Neural cell (in vitro differentiated cells): ENCODE measurements at regions not wholly inside any gene's neighbourhood (a gene's known extent, or its start where the extent isn't known, plus 50 kb on each side); places are given as distances from the start of the nearest gene placed in this dataset.

Experiments
- H2AFZ ChIP-seq: fragments of 200-600, 300-800 bp; sonication (generic), shearing (Covaris generic); 2 replicates; pipeline ENCODE4 v1.6.0; 2014; ENCODE audit warnings: low read depth, mild to moderate bottlenecking, antibody characterized with exemption, low read length, moderate library complexity
- H3F3A ChIP-seq: fragments of 200-600 bp; shearing (Covaris generic); 2 replicates; pipeline ENCODE4 v1.6.1; 2016; ENCODE audit warnings: mild to moderate bottlenecking, moderate library complexity, mixed read lengths, antibody characterized with exemption, low read length; ENCODE audit not compliant: insufficient read depth, poor library complexity, severe bottlenecking
- H3K27ac ChIP-seq: fragments of 200-600, 300-800 bp; sonication (generic), shearing (Covaris generic); 2 replicates; pipeline ENCODE4 v1.5.1; 2014; ENCODE audit warnings: mild to moderate bottlenecking, low read length, moderate library complexity
- H3K27me3 ChIP-seq: fragments of 300-800, 200-600 bp; sonication (generic), shearing (Covaris generic); 2 replicates; pipeline ENCODE4 v1.6.0; 2014; ENCODE audit warnings: mild to moderate bottlenecking, low read depth, low read length, moderate library complexity; ENCODE audit not compliant: insufficient read depth
- H3K36me3 ChIP-seq: fragments of 300-800, 200-600 bp; sonication (generic), shearing (Covaris generic); 2 replicates; pipeline ENCODE4 v1.5.1; 2014; ENCODE audit warnings: mild to moderate bottlenecking, antibody characterized with exemption, low read length, moderate library complexity; ENCODE audit not compliant: insufficient read depth
- H3K4me2 ChIP-seq: fragments of 300-800, 200-600 bp; sonication (generic), shearing (Covaris generic); 2 replicates; pipeline ENCODE4 v1.6.0; 2014; ENCODE audit warnings: mild to moderate bottlenecking, low read length
- H3K4me3 ChIP-seq: fragments of 300-800, 200-600 bp; sonication (generic), shearing (Covaris generic); 2 replicates; pipeline ENCODE4 v1.5.1; 2014; ENCODE audit warnings: mild to moderate bottlenecking, low read length, moderate library complexity
- H3K79me2 ChIP-seq: fragments of 200-600 bp; shearing (Covaris generic); replicated peaks from 2 replicates; pipeline ENCODE4 v1.6.0; 2014; ENCODE audit warnings: mild to moderate bottlenecking, low read length, moderate library complexity; ENCODE audit not compliant: insufficient read depth
- H3K9ac ChIP-seq: fragments of 300-800, 200-600 bp; sonication (generic), shearing (Covaris generic); 2 replicates; pipeline ENCODE4 v1.6.1; 2016; ENCODE audit warnings: mild to moderate bottlenecking, low read length, mixed read lengths
- H3K9me2 ChIP-seq: fragments of 200-600 bp; shearing (Covaris generic); 2 replicates; pipeline ENCODE4 v1.6.1; 2016; ENCODE audit warnings: mild to moderate bottlenecking, low read length, mixed read lengths; ENCODE audit not compliant: insufficient read depth
- H3K9me3 ChIP-seq: fragments of 200-600, 300-800 bp; sonication (generic), shearing (Covaris generic); 2 replicates; pipeline ENCODE4 v1.6.1; 2016; ENCODE audit warnings: mild to moderate bottlenecking, mixed run types, low read length, moderate library complexity, mixed read lengths
- H4K20me1 ChIP-seq: fragments of 200-600 bp; shearing (Covaris generic); 2 replicates; pipeline ENCODE4 v1.6.1; 2016; ENCODE audit warnings: mild to moderate bottlenecking, mixed run types; ENCODE audit not compliant: insufficient read depth
- CTCF ChIP-seq: fragments of 450-650 bp; IDR thresholded peaks from 2 replicates; pipeline ENCODE4 v1.5.1; 2014; ENCODE audit warnings: antibody characterized with exemption, mild to moderate bottlenecking, moderate library complexity; ENCODE audit not compliant: poor library complexity, severe bottlenecking
- EP300 ChIP-seq: fragments of 450-650 bp; conservative IDR thresholded peaks from 2 replicates; pipeline ENCODE4 v1.6.1; 2014; ENCODE audit warnings: antibody characterized with exemption, mild to moderate bottlenecking, moderate library complexity; ENCODE audit not compliant: poor library complexity, severe bottlenecking
- EZH2 ChIP-seq: fragments of 200-600, 300-800 bp; shearing (Covaris generic), sonication (generic); IDR thresholded peaks from 2 replicates; pipeline ENCODE4 v1.6.1; 2014; ENCODE audit warnings: antibody characterized with exemption, low read length, borderline replicate concordance, mild to moderate bottlenecking; ENCODE audit not compliant: insufficient read depth, poor library complexity, severe bottlenecking
- MXI1 ChIP-seq: fragments of 450-650 bp; conservative IDR thresholded peaks from 2 replicates; pipeline ENCODE4 v1.6.1; 2014; ENCODE audit warnings: antibody characterized with exemption, mild to moderate bottlenecking; ENCODE audit not compliant: poor library complexity, severe bottlenecking
- POLR2AphosphoS5 ChIP-seq: IDR thresholded peaks from 2 replicates; pipeline ENCODE4 v1.6.1; 2012
- RAD21 ChIP-seq: fragments of 450-650 bp; conservative IDR thresholded peaks from 2 replicates; pipeline ENCODE4 v1.6.1; 2014; ENCODE audit warnings: antibody characterized with exemption, mild to moderate bottlenecking, moderate library complexity
- REST ChIP-seq: IDR thresholded peaks from 2 replicates; pipeline ENCODE4 v1.6.1; 2012; ENCODE audit warnings: borderline replicate concordance
- SMC3 ChIP-seq: fragments of 450-650 bp; conservative IDR thresholded peaks from 2 replicates; pipeline ENCODE4 v1.6.1; 2014; ENCODE audit warnings: antibody characterized with exemption, mild to moderate bottlenecking, moderate library complexity; ENCODE audit not compliant: poor library complexity
- TAF1 ChIP-seq: IDR thresholded peaks from 2 replicates; pipeline ENCODE4 v1.6.1; 2012; ENCODE audit warnings: low read depth

GRCh38 chr14:52150162-52150561 lies 81.3 kb upstream of the NID2 start:
- no peaks in the 10 kb centered on the region for H3F3A ChIP-seq
- no peak overlapping the region for H3K4me3 ChIP-seq
- H3K36me3 ChIP-seq = no peaks in the 10 kb centered on the region
- H3K9me2 ChIP-seq = no peaks in the 10 kb centered on the region
- no peaks in the 10 kb centered on the region for H3K79me2 ChIP-seq
- H3K27me3 ChIP-seq = no peaks in the 10 kb centered on the region
- no peaks in the 10 kb centered on the region for H4K20me1 ChIP-seq
- no peak overlapping the region for H3K9ac ChIP-seq
- no peak overlapping the region for H3K4me2 ChIP-seq
- no peaks in the 10 kb centered on the region for H3K9me3 ChIP-seq
- H2AFZ ChIP-seq = no peak overlapping the region
- no peak for TF ChIP-seq SMC3
- no peak for TF ChIP-seq MXI1
- no peak overlapping the region for H3K27ac ChIP-seq

GRCh38 chr14:52148371-52148770 lies 79.5 kb upstream of the NID2 start:
- Histone ChIP-seq H4K20me1 (no peaks in the 10 kb centered on the region), H3K4me3 (no peak overlapping the region), H3K9me3 (no peaks in the 10 kb centered on the region), H3K27ac (no peak overlapping the region), H3K9ac (no peak overlapping the region), H3K4me2 (no peak overlapping the region), H2AFZ (no peak overlapping the region), H3K79me2 (no peaks in the 10 kb centered on the region), H3K27me3 (no peaks in the 10 kb centered on the region), H3K9me2 (no peaks in the 10 kb centered on the region), H3K36me3 (no peaks in the 10 kb centered on the region), H3F3A (no peaks in the 10 kb centered on the region)
- TF ChIP-seq CTCF (no peak), TAF1 (no peak), SMC3 (no peak), POLR2AphosphoS5 (no peak), MXI1 (no peak), EP300 (no peak), EZH2 (no peak), REST (no peak), RAD21 (no peak)

GRCh38 chr14:52146504-52146903 lies 77.6 kb upstream of the NID2 start:
- no peaks in the 10 kb centered on the region for H3K27me3 ChIP-seq
- no peak overlapping the region for H3K4me3 ChIP-seq
- H3K9me3 ChIP-seq = no peaks in the 10 kb centered on the region
- H3K27ac ChIP-seq = no peak overlapping the region
- H3K36me3 ChIP-seq = no peaks in the 10 kb centered on the region
- no peak overlapping the region for H3K9ac ChIP-seq
- no peaks in the 10 kb centered on the region for H3F3A ChIP-seq
- no peaks in the 10 kb centered on the region for H3K79me2 ChIP-seq
- H3K9me2 ChIP-seq = no peaks in the 10 kb centered on the region
- H2AFZ ChIP-seq = no peak overlapping the region
- no peak overlapping the region for H3K4me2 ChIP-seq
- TF ChIP-seq CTCF (no peak), EP300 (no peak), POLR2AphosphoS5 (no peak), MXI1 (no peak), RAD21 (no peak), SMC3 (no peak), REST (no peak), TAF1 (no peak), EZH2 (no peak)
- no peaks in the 10 kb centered on the region for H4K20me1 ChIP-seq
